GM19397 (cell line): ENCODE measurements at regions not wholly inside any gene's neighbourhood (a gene's known extent, or its start where the extent isn't known, plus 50 kb on each side); places are given as distances from the start of the nearest gene placed in this dataset.
"Not testable (repeated sequence)": the region's sequence is repeated elsewhere in the genome, so short reads cannot be mapped to it uniquely, and the experiment has no call there.

Source experiments
- ATAC-seq: cut with Tn5 transposase; IDR thresholded peaks from one replicate; pipeline ENCODE4 v1.9.1; 2021; ENCODE audit warnings: mild to moderate bottlenecking, moderate library complexity; ENCODE audit not compliant: unreplicated experiment

- no peak for ATAC-seq
These were observed 260.3 kb upstream of the DIO3 start for GRCh38 chr14:101301011-101301410.

- ATAC-seq: not testable (repeated sequence)
These were observed 254.1 kb upstream of the DIO3 start for GRCh38 chr14:101307162-101307561.

- ATAC-seq: not testable (repeated sequence)
These were observed 250.1 kb upstream of the DIO3 start for GRCh38 chr14:101311186-101311585.

GRCh38 chr14:101313268-101313667 lies 248.0 kb upstream of the DIO3 start:
- ATAC-seq: no peak

- no peak for ATAC-seq
These were observed 245.4 kb upstream of the DIO3 start for GRCh38 chr14:101315802-101316296.

GRCh38 chr14:101318271-101318670 lies 243.0 kb upstream of the DIO3 start:
- no peak for ATAC-seq

- ATAC-seq: no peak
These were observed 240.9 kb upstream of the DIO3 start for GRCh38 chr14:101320396-101320795.

- ATAC-seq: no peak
These were observed 239.1 kb upstream of the DIO3 start for GRCh38 chr14:101322223-101322622.

GRCh38 chr14:101323111-101323510 lies 238.2 kb upstream of the DIO3 start:
- no peak for ATAC-seq

GRCh38 chr14:101323614-101324235 lies 237.6 kb upstream of the DIO3 start:
- not testable (repeated sequence) for ATAC-seq

GRCh38 chr14:101325319-101325718 lies 236.0 kb upstream of the DIO3 start:
- no peak for ATAC-seq

- no peak for ATAC-seq
These were observed 232.8 kb upstream of the DIO3 start for GRCh38 chr14:101328412-101329028.

GRCh38 chr14:101330416-101331140 lies 230.7 kb upstream of the DIO3 start:
- ATAC-seq: no peak

- ATAC-seq: no peak
These were observed 230.2 kb upstream of the DIO3 start for GRCh38 chr14:101331141-101331525.

- no peak for ATAC-seq
These were observed 229.6 kb upstream of the DIO3 start for GRCh38 chr14:101331661-101332169.

- no peak for ATAC-seq
These were observed 229.0 kb upstream of the DIO3 start for GRCh38 chr14:101332281-101332680.

GRCh38 chr14:101333335-101334280 lies 227.7 kb upstream of the DIO3 start:
- ATAC-seq: no peak

- no peak for ATAC-seq
These were observed 226.6 kb upstream of the DIO3 start for GRCh38 chr14:101334656-101335055.

GRCh38 chr14:101335061-101335661 lies 226.1 kb upstream of the DIO3 start:
- ATAC-seq: no peak

- no peak for ATAC-seq
These were observed 225.1 kb upstream of the DIO3 start for GRCh38 chr14:101336183-101336582.
